SK-N-SH treated with all-trans-retinoic acid at 6 μM for 48 hours (cell line): ENCODE measurements at regions not wholly inside any gene's neighbourhood (a gene's known extent, or its start where the extent isn't known, plus 50 kb on each side); places are given as distances from the start of the nearest gene placed in this dataset.

Source experiments
- ATAC-seq: fragments of 200-7000 bp; cut with Tn5 transposase; 3 replicates; pipeline ENCODE4 v1.9.1; 2020; ENCODE audit warnings: mild to moderate bottlenecking, moderate library complexity
- ARNTL ChIP-seq: fragments of 450-650 bp; formaldehyde crosslinking; IDR thresholded peaks from 2 replicates; pipeline ENCODE4 v1.5.0; 2020; ENCODE audit warnings: low read depth, mild to moderate bottlenecking, moderate library complexity, borderline replicate concordance
- BACH2 ChIP-seq: fragments of 250-450 bp; sonication (Bioruptor Pico); IDR thresholded peaks from 2 replicates; pipeline ENCODE4 v1.9.0; 2021; ENCODE audit warnings: mild to moderate bottlenecking, borderline replicate concordance
- CSDC2 ChIP-seq: fragments of 250-450 bp; sonication (Bioruptor Pico); IDR thresholded peaks from 2 replicates; pipeline ENCODE4 v1.5.0; 2020; ENCODE audit warnings: mild to moderate bottlenecking, moderate library complexity
- ESRRG ChIP-seq: fragments of 250-450 bp; sonication (Bioruptor Pico); IDR thresholded peaks from 2 replicates; pipeline ENCODE4 v1.6.1; 2021; ENCODE audit warnings: mild to moderate bottlenecking
- GLIS3 ChIP-seq: fragments of 250-450 bp; sonication (Bioruptor Pico); IDR thresholded peaks from 2 replicates; pipeline ENCODE4 v1.5.0; 2020; ENCODE audit warnings: mild to moderate bottlenecking, moderate library complexity
- ISL1 ChIP-seq: fragments of 250-450 bp; sonication (Bioruptor Pico); IDR thresholded peaks from 2 replicates; pipeline ENCODE4 v2.1.2; 2022; ENCODE audit warnings: mild to moderate bottlenecking, moderate library complexity
- OSR1 ChIP-seq: fragments of 250-450 bp; sonication (Bioruptor Pico); IDR thresholded peaks from 2 replicates; pipeline ENCODE4 v1.8.0; 2022; ENCODE audit warnings: moderate library complexity, mild to moderate bottlenecking, inconsistent platforms
- PATZ1 ChIP-seq: fragments of 250-450 bp; sonication (Bioruptor Pico); IDR thresholded peaks from 2 replicates; pipeline ENCODE4 v1.8.0; 2020; ENCODE audit warnings: mild to moderate bottlenecking, moderate library complexity, borderline replicate concordance
- POU6F1 ChIP-seq: fragments of 250-450 bp; sonication (Bioruptor Pico); IDR thresholded peaks from 2 replicates; pipeline ENCODE4 v1.8.0; 2021; ENCODE audit warnings: low read depth, mild to moderate bottlenecking, moderate library complexity, borderline replicate concordance
- PPARA ChIP-seq: fragments of 250-450 bp; sonication (Bioruptor Pico); IDR thresholded peaks from 2 replicates; pipeline ENCODE4 v1.5.0; 2020; ENCODE audit warnings: mild to moderate bottlenecking, borderline replicate concordance
- RARB ChIP-seq: fragments of 250-450 bp; sonication (Bioruptor Pico); IDR thresholded peaks from 2 replicates; pipeline ENCODE4 v1.8.0; 2021; ENCODE audit warnings: mild to moderate bottlenecking, moderate library complexity
- SNAI2 ChIP-seq: fragments of 250-450 bp; sonication (Bioruptor Pico); IDR thresholded peaks from 2 replicates; pipeline ENCODE4 v1.5.0; 2020; ENCODE audit warnings: mild to moderate bottlenecking, moderate library complexity
- TCF4 ChIP-seq: fragments of 250-450 bp; sonication (Bioruptor Pico); IDR thresholded peaks from 2 replicates; pipeline ENCODE4 v1.8.0; 2021; ENCODE audit warnings: mild to moderate bottlenecking, moderate library complexity, borderline replicate concordance
- TOX ChIP-seq: fragments of 250-450 bp; sonication (Bioruptor Pico); IDR thresholded peaks from 2 replicates; pipeline ENCODE4 v1.8.0; 2021; ENCODE audit warnings: mild to moderate bottlenecking, moderate library complexity, borderline replicate concordance
- ZC3H10 ChIP-seq: fragments of 250-450 bp; sonication (Bioruptor Pico); IDR thresholded peaks from 2 replicates; pipeline ENCODE4 v1.5.1; 2021; ENCODE audit warnings: mild to moderate bottlenecking, moderate library complexity
- ZFP3 ChIP-seq: fragments of 250-450 bp; sonication (Bioruptor Pico); IDR thresholded peaks from 2 replicates; pipeline ENCODE4 v1.5.0; 2020; ENCODE audit warnings: mild to moderate bottlenecking, moderate library complexity
- ZFP30 ChIP-seq: fragments of 450-650 bp; formaldehyde crosslinking; IDR thresholded peaks from 2 replicates; pipeline ENCODE4 v1.5.0; 2022; ENCODE audit warnings: mild to moderate bottlenecking, moderate library complexity
- ZNF565 ChIP-seq: fragments of 450-650 bp; formaldehyde crosslinking; conservative IDR thresholded peaks from 2 replicates; pipeline ENCODE4 v1.5.0; 2020; ENCODE audit warnings: low read depth, mild to moderate bottlenecking, moderate library complexity
- ZNF70 ChIP-seq: fragments of 450-650 bp; formaldehyde crosslinking; IDR thresholded peaks from 2 replicates; pipeline ENCODE4 v1.5.0; 2020; ENCODE audit warnings: mild to moderate bottlenecking, moderate library complexity
- ZNF8 ChIP-seq: fragments of 450-650 bp; formaldehyde crosslinking; IDR thresholded peaks from 2 replicates; pipeline ENCODE4 v1.5.0; 2020; ENCODE audit warnings: mild to moderate bottlenecking, moderate library complexity
- TF ChIP-seq, protein P1 (sequence below): fragments of 250-450 bp; sonication (Bioruptor Pico); IDR thresholded peaks from 2 replicates; pipeline ENCODE4 v1.5.1; 2020; ENCODE audit warnings: low read depth, mild to moderate bottlenecking, moderate library complexity
- TF ChIP-seq, protein P2 (sequence below): fragments of 250-450 bp; sonication (Bioruptor Pico); IDR thresholded peaks from 2 replicates; pipeline ENCODE4 v1.5.0; 2020; ENCODE audit warnings: mild to moderate bottlenecking, moderate library complexity

DNA sequence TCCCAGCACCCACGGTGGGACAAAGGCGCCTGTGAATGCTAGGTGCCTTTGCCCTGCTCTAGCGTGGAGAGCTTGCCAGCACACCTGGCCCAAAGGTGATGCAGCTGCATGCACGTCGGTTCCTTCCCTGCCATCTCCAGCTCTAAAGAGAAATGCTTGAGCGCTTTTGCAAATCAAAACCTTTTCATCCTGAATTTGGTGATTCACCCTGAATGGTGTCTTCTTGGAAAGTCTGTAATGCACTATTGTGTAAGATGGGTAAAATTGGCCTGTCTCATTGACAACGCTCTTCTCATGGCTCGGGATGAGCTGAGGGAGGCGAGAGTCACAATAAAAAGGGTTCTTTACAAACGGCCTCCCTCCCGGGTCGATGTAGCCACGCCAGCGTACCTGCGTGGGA, 103.1 kb upstream of the ID4 start:
- no peak for ATAC-seq

GRCh38 chr6:19734519-19734918, 102.7 kb upstream of the ID4 start:
- ATAC-seq: no peak
- TF ChIP-seq ZC3H10 (CRISPR knock-in tag) (no peak), ZFP3 (CRISPR knock-in tag) (no peak), ZNF8 (no peak), TCF4 (no peak), OSR1 (no peak), RARB (CRISPR knock-in tag) (no peak), BACH2 (CRISPR knock-in tag) (no peak), CSDC2 (CRISPR knock-in tag) (no peak), PATZ1 (no peak), ZNF70 (CRISPR knock-in tag) (no peak), PPARA (CRISPR knock-in tag) (no peak), ARNTL (CRISPR knock-in tag) (no peak)
- TF ChIP-seq, protein P1, sequence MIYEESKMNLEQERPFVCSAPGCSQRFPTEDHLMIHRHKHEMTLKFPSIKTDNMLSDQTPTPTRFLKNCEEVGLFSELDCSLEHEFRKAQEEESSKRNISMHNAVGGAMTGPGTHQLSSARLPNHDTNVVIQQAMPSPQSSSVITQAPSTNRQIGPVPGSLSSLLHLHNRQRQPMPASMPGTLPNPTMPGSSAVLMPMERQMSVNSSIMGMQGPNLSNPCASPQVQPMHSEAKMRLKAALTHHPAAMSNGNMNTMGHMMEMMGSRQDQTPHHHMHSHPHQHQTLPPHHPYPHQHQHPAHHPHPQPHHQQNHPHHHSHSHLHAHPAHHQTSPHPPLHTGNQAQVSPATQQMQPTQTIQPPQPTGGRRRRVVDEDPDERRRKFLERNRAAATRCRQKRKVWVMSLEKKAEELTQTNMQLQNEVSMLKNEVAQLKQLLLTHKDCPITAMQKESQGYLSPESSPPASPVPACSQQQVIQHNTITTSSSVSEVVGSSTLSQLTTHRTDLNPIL (CRISPR knock-in tag): no peak
- TF ChIP-seq, protein P2, sequence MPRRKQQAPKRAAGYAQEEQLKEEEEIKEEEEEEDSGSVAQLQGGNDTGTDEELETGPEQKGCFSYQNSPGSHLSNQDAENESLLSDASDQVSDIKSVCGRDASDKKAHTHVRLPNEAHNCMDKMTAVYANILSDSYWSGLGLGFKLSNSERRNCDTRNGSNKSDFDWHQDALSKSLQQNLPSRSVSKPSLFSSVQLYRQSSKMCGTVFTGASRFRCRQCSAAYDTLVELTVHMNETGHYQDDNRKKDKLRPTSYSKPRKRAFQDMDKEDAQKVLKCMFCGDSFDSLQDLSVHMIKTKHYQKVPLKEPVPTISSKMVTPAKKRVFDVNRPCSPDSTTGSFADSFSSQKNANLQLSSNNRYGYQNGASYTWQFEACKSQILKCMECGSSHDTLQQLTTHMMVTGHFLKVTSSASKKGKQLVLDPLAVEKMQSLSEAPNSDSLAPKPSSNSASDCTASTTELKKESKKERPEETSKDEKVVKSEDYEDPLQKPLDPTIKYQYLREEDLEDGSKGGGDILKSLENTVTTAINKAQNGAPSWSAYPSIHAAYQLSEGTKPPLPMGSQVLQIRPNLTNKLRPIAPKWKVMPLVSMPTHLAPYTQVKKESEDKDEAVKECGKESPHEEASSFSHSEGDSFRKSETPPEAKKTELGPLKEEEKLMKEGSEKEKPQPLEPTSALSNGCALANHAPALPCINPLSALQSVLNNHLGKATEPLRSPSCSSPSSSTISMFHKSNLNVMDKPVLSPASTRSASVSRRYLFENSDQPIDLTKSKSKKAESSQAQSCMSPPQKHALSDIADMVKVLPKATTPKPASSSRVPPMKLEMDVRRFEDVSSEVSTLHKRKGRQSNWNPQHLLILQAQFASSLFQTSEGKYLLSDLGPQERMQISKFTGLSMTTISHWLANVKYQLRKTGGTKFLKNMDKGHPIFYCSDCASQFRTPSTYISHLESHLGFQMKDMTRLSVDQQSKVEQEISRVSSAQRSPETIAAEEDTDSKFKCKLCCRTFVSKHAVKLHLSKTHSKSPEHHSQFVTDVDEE (CRISPR knock-in tag): no peak

More for the DNA sequence above, 103.1 kb upstream of the ID4 start:
- TF ChIP-seq ZC3H10 (CRISPR knock-in tag) (no peak), PPARA (CRISPR knock-in tag) (no peak), ZFP30 (CRISPR knock-in tag) (no peak), ESRRG (no peak), POU6F1 (CRISPR knock-in tag) (no peak), SNAI2 (no peak), ARNTL (CRISPR knock-in tag) (no peak), ZNF565 (no peak), ZNF8 (no peak), GLIS3 (no peak), TOX (CRISPR knock-in tag) (no peak), TCF4 (no peak), OSR1 (no peak), PATZ1 (no peak), ISL1 (CRISPR knock-in tag) (no peak)
- TF ChIP-seq, protein P2 (CRISPR knock-in tag): no peak
- TF ChIP-seq, protein P1 (CRISPR knock-in tag): no peak
- TF ChIP-seq, all 23 proteins: peak for 0
